ENCODE measurements at regions not wholly inside any gene's neighbourhood (a gene's known extent, or its start where the extent isn't known, plus 50 kb on each side); places are given as distances from the start of the nearest gene placed in this dataset.

DNA sequence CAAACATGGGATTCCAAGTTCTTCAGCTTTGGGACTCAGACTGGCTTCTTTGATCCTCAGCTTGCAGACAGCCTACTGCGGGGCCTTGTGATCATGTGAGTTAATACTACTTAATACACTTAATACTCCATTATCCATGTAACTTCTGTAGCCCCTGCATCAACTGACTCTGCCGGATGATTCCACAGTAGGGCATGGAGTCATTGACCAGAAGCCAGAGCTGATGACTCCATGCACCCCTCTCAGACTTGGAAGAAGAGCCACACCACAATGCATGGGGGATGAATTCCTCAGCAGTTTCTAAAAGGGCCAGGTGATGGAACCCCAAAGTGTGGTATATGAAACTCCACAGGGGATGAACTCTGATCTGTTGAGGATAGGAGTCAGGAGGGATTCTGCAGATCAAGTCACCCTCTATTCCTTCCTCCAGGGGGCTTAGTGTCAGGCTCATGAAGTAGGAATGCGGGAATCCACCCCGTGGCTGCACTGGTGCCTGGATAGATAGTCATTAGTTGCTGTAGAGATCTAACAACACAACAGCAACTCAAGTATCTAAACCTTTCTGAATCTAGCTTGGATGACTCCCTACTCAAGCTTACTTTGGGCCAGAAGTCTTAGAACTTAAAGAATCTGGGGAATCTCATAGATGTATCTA, 70.2 kb downstream of the GPR6 start:
- no peaks in the 10 kb centered on the region for H3K4me1 Mint-ChIP-seq

GRCh38 chr6:110049696-110050439, 71.8 kb downstream of the GPR6 start:
- TF ChIP-seq, protein P1, sequence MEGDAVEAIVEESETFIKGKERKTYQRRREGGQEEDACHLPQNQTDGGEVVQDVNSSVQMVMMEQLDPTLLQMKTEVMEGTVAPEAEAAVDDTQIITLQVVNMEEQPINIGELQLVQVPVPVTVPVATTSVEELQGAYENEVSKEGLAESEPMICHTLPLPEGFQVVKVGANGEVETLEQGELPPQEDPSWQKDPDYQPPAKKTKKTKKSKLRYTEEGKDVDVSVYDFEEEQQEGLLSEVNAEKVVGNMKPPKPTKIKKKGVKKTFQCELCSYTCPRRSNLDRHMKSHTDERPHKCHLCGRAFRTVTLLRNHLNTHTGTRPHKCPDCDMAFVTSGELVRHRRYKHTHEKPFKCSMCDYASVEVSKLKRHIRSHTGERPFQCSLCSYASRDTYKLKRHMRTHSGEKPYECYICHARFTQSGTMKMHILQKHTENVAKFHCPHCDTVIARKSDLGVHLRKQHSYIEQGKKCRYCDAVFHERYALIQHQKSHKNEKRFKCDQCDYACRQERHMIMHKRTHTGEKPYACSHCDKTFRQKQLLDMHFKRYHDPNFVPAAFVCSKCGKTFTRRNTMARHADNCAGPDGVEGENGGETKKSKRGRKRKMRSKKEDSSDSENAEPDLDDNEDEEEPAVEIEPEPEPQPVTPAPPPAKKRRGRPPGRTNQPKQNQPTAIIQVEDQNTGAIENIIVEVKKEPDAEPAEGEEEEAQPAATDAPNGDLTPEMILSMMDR (IDR thresholded peaks at IDR 0.05; ENCODE audit: unreplicated experiment in 3 of 3), result no peak
- Mint-ChIP-seq H3K4me3 (no peak overlapping the region), H3K9me3 (peaks cover 3% of the 10 kb centered on the region), H3K27ac (no peak overlapping the region), H3K4me1 (no peaks in the 10 kb centered on the region), H3K27me3 (ENCODE audit: low read depth) (peaks cover 10% of the 10 kb centered on the region), H3K36me3 (ENCODE audit: low read depth) (no peaks in the 10 kb centered on the region)

More for the DNA sequence above, 70.2 kb downstream of the GPR6 start:
- Mint-ChIP-seq H3K27me3 (ENCODE audit: low read depth) (peaks cover 8% of the 10 kb centered on the region), H3K9me3 (peaks cover 8% of the 10 kb centered on the region), H3K27ac (no peak overlapping the region), H3K36me3 (ENCODE audit: low read depth) (no peaks in the 10 kb centered on the region), H3K4me3 (no peak overlapping the region)
- TF ChIP-seq, protein P1 (IDR thresholded peaks at IDR 0.05; ENCODE audit: unreplicated experiment in 3 of 3), result no peak

All from nephron (organoid).